A549 (cell line): ENCODE measurements at regions not wholly inside any gene's neighbourhood (a gene's known extent, or its start where the extent isn't known, plus 50 kb on each side); places are given as distances from the start of the nearest gene placed in this dataset.
"Not testable (repeated sequence)": the region's sequence is repeated elsewhere in the genome, so short reads cannot be mapped to it uniquely, and the experiment has no call there.

Experiments
- ATAC-seq, 2 experiments: fragments of 200-7000 bp in 1 of 2; fragments of >200 bp in 1 of 2; cut with Nextera tagmentation in 1 of 2; cut with Tn5 transposase in 1 of 2; 3 replicates each; pipeline versions ENCODE4 v1.8.0 to v1.9.1; 2018 to 2020; ENCODE audit warnings: mild to moderate bottlenecking in 1 of 2, moderate library complexity in 1 of 2
- CTCF ChIA-PET: fragments of 300-600 bp; sonication (Branson Sonifier 250); formaldehyde crosslinking; extraction: SDS; loops from one replicate; lab custom pipeline; 2021; ENCODE audit warnings: antibody characterized with exemption, inconsistent platforms; lab: Yijun Ruan, JAX
- POLR2A ChIA-PET: fragments of 350-600 bp; formaldehyde crosslinking; extraction: SDS; loops from one replicate; lab custom pipeline; 2021; ENCODE audit warnings: antibody characterized with exemption, inconsistent platforms; lab: Yijun Ruan, JAX
- DNase-seq, 2 experiments: peaks; one replicate each; pipeline versions ENCODE4 v3.0.0 to v3.0.0-alpha.2; 2011 to 2016; ENCODE audit warnings: low read depth in 1 of 2, low spot score in 1 of 2
- FAIRE-seq: peaks from 2 replicates; lab custom pipeline; 2011; peaks lifted over from hg19 to GRCh38; lab: Jason Lieb, UNC
- H3K27ac ChIP-seq, 2 experiments: fragments of >200 bp; sonication (Bioruptor Twin); formaldehyde crosslinking; 3 replicates each; pipeline ENCODE4 v1.5.1; 2016 to 2017
- H3K4me1 ChIP-seq: fragments of >200 bp; sonication (Bioruptor Twin); formaldehyde crosslinking; 3 replicates; pipeline ENCODE4 v1.6.1; 2016
- H3K4me2 ChIP-seq: fragments of >200 bp; sonication (Bioruptor Twin); formaldehyde crosslinking; 3 replicates; pipeline ENCODE4 v1.6.1; 2016
- H3K4me3 ChIP-seq: fragments of >200 bp; sonication (Bioruptor Twin); formaldehyde crosslinking; 3 replicates; pipeline ENCODE4 v1.5.1; 2016
- H3K9me3 ChIP-seq: fragments of >200 bp; sonication (Bioruptor Twin); formaldehyde crosslinking; 3 replicates; pipeline ENCODE4 v1.6.1; 2016
- BHLHE40 ChIP-seq: IDR thresholded peaks from 2 replicates; pipeline ENCODE4 v1.6.1; 2012; ENCODE audit warnings: low read depth, low read length, inconsistent platforms
- CBX8 ChIP-seq: fragments of 200-600 bp; sonication (generic); IDR thresholded peaks from 2 replicates; pipeline ENCODE4 v1.6.1; 2016
- CTCF ChIP-seq: fragments of >200 bp; sonication (Bioruptor Twin); formaldehyde crosslinking; IDR thresholded peaks from 3 replicates; pipeline ENCODE4 v1.5.1; 2016
- ELK1 ChIP-seq: fragments of 150-350 bp; IDR thresholded peaks from 2 replicates; pipeline ENCODE4 v1.6.1; 2014; ENCODE audit warnings: low read depth, mild to moderate bottlenecking, low read length
- RAD21 ChIP-seq, 2 experiments: fragments of >200 bp in 1 of 2; sonication (Bioruptor Twin) in 1 of 2; formaldehyde crosslinking in 1 of 2; IDR thresholded peaks in 1 of 2; conservative IDR thresholded peaks in 1 of 2; 2 replicates in 1 of 2; 3 replicates in 1 of 2; pipeline ENCODE4 v1.6.1; 2012 to 2018; ENCODE audit warnings: inconsistent platforms in 1 of 2
- SMC3 ChIP-seq: fragments of >200 bp; sonication (Bioruptor Twin); formaldehyde crosslinking; IDR thresholded peaks from 3 replicates; pipeline ENCODE4 v1.6.1; 2018; ENCODE audit warnings: inconsistent platforms
- ZC3H11A ChIP-seq: fragments of 450-650 bp; IDR thresholded peaks from 2 replicates; pipeline ENCODE4 v1.6.1; 2014; ENCODE audit warnings: antibody characterized with exemption, mild to moderate bottlenecking
- WGBS: methylation state at CpG from one replicate; pipeline ENCODE4 v1.1.6; 2017; ENCODE audit errors: missing lambda C conversion rate; 5-methylcytosine and 5-hydroxymethylcytosine counted together
- TF ChIP-seq, protein P1 (sequence below): fragments of 250-450 bp; sonication (Bioruptor Pico); IDR thresholded peaks from 2 replicates; pipeline ENCODE4 v1.5.0; 2021; ENCODE audit warnings: mild to moderate bottlenecking, moderate library complexity, borderline replicate concordance
- TF ChIP-seq, protein P2 (sequence below): fragments of 450-650 bp; IDR thresholded peaks from 2 replicates; pipeline ENCODE4 v1.6.1; 2014; ENCODE audit warnings: antibody characterized with exemption
- TF ChIP-seq, protein P3 (sequence below): IDR thresholded peaks from 2 replicates; pipeline ENCODE4 v1.6.1; 2012

GRCh38 chr16:29117631-29118030 lies 132.8 kb downstream of the LAT start:
- Histone ChIP-seq H3K9me3 (no peaks in the 10 kb centered on the region), H3K4me2 (no peak overlapping the region), H3K4me1 (peaks cover 11% of the 10 kb centered on the region), H3K4me3 (no peak overlapping the region), H3K27ac (no peak overlapping the region)
- ChIA-PET POLR2A (no interaction called here), CTCF (no interaction called here)
- WGBS: 91% methylated on average over 7 of the region's 7 CpGs
- TF ChIP-seq RAD21 (conservative IDR thresholded peaks at IDR 0.05 in 1 of 2, IDR thresholded peaks at IDR 0.05 in 1 of 2) (no peak), ELK1 (no peak), SMC3 (no peak), CBX8 (no peak)
- TF ChIP-seq, protein P1, sequence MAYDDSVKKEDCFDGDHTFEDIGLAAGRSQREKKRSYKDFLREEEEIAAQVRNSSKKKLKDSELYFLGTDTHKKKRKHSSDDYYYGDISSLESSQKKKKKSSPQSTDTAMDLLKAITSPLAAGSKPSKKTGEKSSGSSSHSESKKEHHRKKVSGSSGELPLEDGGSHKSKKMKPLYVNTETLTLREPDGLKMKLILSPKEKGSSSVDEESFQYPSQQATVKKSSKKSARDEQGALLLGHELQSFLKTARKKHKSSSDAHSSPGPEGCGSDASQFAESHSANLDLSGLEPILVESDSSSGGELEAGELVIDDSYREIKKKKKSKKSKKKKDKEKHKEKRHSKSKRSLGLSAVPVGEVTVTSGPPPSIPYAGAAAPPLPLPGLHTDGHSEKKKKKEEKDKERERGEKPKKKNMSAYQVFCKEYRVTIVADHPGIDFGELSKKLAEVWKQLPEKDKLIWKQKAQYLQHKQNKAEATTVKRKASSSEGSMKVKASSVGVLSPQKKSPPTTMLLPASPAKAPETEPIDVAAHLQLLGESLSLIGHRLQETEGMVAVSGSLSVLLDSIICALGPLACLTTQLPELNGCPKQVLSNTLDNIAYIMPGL (CRISPR knock-in tag): no peak
- DNase-seq (no peak), FAIRE-seq (no peak), ATAC-seq (no peak)

GRCh38 chr16:29116980-29117379 lies 132.1 kb downstream of the LAT start:
- H3K4me1 ChIP-seq: peaks cover 11% of the 10 kb centered on the region
- no peak overlapping the region for H3K4me2 ChIP-seq
- ATAC-seq: no peak
- POLR2A ChIA-PET: no interaction called here
- TF ChIP-seq ZC3H11A: no peak
- TF ChIP-seq, all 56 proteins: peak for 0
- H3K27ac ChIP-seq: peak overlapping the region in 1 of 2 experiments; percentile 33; a peak in 1 of 6 replicates
- H3K4me3 ChIP-seq: no peak overlapping the region
- CTCF ChIA-PET: interaction anchor here (2.1 kb wide), 1 partner anchor 199 kb away, joined by 8 read pairs; no protein-coding TSS in a partner anchor
- no peak for FAIRE-seq
- H3K9me3 ChIP-seq: no peaks in the 10 kb centered on the region
- 66% methylated on average over 7 of the region's 14 CpGs for WGBS
- no peak for DNase-seq

DNA sequence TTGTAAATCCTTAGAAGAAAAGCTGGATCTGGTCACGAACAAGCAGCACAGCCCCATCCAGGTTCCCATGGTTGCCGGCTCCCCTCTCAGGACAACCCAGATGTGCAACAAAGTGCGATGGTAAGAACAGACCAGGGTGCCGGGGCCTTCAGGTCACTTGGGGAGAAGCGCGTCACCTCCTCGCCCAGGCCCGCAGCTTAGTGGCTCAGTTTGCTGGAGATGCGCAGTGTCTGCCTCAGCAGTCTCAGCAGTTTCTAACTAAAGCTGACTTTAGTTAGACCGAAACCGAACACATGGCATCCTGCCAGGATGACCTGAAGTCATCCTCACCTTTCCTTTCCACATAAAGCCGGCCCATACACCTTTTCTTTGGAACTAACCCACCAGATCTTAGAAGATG lies 131.4 kb downstream of the LAT start:
- H3K4me2 ChIP-seq, H3K27ac ChIP-seq, FAIRE-seq, POLR2A ChIA-PET, DNase-seq, ATAC-seq, H3K9me3 ChIP-seq, H3K4me3 ChIP-seq: not testable (repeated sequence)
- CTCF ChIA-PET: interaction anchor here (0.7 to 2.1 kb wide), 6 partner anchors 28 to 200 kb away, joined by 3 to 8 read pairs (median 4); no protein-coding TSS in a partner anchor
- 82% methylated on average over 12 of the region's 12 CpGs for WGBS
- peaks cover 11% of the 10 kb centered on the region for H3K4me1 ChIP-seq

GRCh38 chr16:29115802-29116141 lies 130.9 kb downstream of the LAT start:
- H3K4me3 ChIP-seq, POLR2A ChIA-PET, DNase-seq, FAIRE-seq, H3K9me3 ChIP-seq, ATAC-seq: not testable (repeated sequence)
- CTCF ChIA-PET: interaction anchor here (0.7 to 2.1 kb wide), 6 partner anchors 28 to 201 kb away, joined by 3 to 8 read pairs (median 4); no protein-coding TSS in a partner anchor
- H3K4me2 ChIP-seq: peak overlapping the region; percentile 77; the same call in 2 of the 3 replicates
- 0 out of 3 replicates have a peak, but pooled peaks have one; percentile 3 for TF ChIP-seq SMC3
- WGBS: 29% methylated on average over 3 of the region's 3 CpGs
- H3K27ac ChIP-seq: peak overlapping the region in 1 of 2 experiments; percentile 82; a peak in 2 of 6 replicates
- peaks cover 11% of the 10 kb centered on the region for H3K4me1 ChIP-seq

GRCh38 chr16:29114989-29115801 lies 130.3 kb downstream of the LAT start:
- DNase-seq: peak; percentile 47 to 56
- H3K4me1 ChIP-seq: peaks cover 11% of the 10 kb centered on the region
- CTCF ChIA-PET: interaction anchor here (0.7 to 2.1 kb wide), 10 partner anchors 29 to 582 kb away, joined by 3 to 8 read pairs (median 4); no protein-coding TSS in a partner anchor
- TF ChIP-seq, protein P2, sequence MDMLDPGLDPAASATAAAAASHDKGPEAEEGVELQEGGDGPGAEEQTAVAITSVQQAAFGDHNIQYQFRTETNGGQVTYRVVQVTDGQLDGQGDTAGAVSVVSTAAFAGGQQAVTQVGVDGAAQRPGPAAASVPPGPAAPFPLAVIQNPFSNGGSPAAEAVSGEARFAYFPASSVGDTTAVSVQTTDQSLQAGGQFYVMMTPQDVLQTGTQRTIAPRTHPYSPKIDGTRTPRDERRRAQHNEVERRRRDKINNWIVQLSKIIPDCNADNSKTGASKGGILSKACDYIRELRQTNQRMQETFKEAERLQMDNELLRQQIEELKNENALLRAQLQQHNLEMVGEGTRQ: peak; percentile 74
- peak; percentile 70 for TF ChIP-seq BHLHE40
- TF ChIP-seq, protein P3, sequence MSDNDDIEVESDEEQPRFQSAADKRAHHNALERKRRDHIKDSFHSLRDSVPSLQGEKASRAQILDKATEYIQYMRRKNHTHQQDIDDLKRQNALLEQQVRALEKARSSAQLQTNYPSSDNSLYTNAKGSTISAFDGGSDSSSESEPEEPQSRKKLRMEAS: 0 out of 2 replicates have a peak, but pooled peaks have one; percentile 12
- peak; percentile 86 for TF ChIP-seq SMC3
- peak; percentile 66 for TF ChIP-seq CTCF
- TF ChIP-seq RAD21 (conservative IDR thresholded peaks at IDR 0.05 in 1 of 2, IDR thresholded peaks at IDR 0.05 in 1 of 2): peak; percentile 74 to 84
- TF ChIP-seq, all 56 proteins: peak for 6; not testable (repeated sequence) for 50
- peak; percentile 96 to 97 for ATAC-seq
- H3K4me3 ChIP-seq, H3K9me3 ChIP-seq, FAIRE-seq, POLR2A ChIA-PET: not testable (repeated sequence)
- Histone ChIP-seq H3K4me2 (peak overlapping the region; percentile 77), H3K27ac (peak overlapping the region; percentile 71 to 82)
- 25% methylated on average over 26 of the region's 26 CpGs for WGBS
